Amniotic stem cell (primary cell): ENCODE measurements at regions not wholly inside any gene's neighbourhood (a gene's known extent, or its start where the extent isn't known, plus 50 kb on each side); places are given as distances from the start of the nearest gene placed in this dataset.

Source experiments
- DNase-seq: peaks from one replicate; lab custom pipeline; 2025; lab: John Stamatoyannopoulos, UW

GRCh38 chr5:18967637-18968036 lies 1020.4 kb downstream of the CDH18 start:
- DNase-seq = no peak

DNA sequence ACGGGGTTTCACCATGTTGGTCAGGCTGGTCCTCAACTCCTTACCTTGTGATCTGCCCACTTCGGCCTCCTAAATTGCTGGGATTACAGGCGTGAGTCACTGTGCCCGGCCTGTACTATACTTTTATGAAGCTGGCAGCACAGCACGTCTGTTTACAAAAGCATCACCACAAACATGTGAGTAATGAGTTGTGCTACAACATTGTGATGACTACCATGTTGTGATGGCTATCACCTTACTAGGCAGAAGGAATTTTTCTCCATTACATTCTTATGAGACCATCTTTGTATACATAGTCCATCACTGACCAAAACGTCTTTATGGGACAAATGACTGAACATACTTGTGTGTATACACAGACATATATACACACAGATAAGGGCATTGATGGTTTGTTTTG lies 1019.0 kb downstream of the CDH18 start:
- DNase-seq = no peak

GRCh38 chr5:18970000-18970399 lies 1018.0 kb downstream of the CDH18 start:
- DNase-seq = no peak

DNA sequence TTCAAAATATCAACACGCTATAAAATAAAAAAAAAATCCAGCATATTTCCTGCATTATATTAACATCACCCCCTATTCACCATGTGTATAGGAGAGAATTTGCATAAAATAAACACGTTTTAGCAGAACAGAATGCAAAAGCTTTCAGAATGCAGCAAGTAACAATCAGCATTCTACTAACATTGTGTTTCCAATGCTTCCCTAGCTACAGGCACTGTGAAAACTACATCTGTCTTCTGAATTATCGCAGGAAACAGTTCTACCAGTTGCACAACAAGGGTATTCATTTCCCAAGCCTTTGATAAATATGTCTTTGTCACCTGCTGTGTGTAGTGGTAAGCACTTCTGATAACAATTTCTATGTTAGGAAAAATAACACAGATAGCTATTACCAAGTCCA lies 1015.8 kb downstream of the CDH18 start:
- DNase-seq = no peak

DNA sequence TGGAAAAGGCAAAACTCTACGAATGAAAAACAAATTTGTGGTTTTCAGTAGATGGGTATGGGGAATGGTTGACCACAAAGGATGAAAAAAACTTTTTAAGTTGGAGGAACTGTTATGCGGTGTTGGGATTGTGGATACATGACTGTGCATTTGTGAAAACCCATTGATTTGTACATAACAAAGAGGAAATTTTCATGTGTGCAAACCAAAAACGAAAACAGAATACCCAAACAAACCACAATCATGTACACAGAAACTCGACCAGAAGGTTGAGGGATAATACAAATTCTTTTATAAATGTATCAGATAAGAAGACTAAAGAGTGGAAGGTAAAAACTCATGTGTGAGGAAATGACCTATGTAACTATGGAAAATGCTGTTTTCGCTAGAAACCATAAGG lies 1012.4 kb downstream of the CDH18 start:
- DNase-seq = no peak

- DNase-seq = no peak
These were observed 1010.1 kb downstream of the CDH18 start for GRCh38 chr5:18977880-18978279.

- DNase-seq = no peak
These were observed 1003.4 kb downstream of the CDH18 start for GRCh38 chr5:18984559-18985080.

DNA sequence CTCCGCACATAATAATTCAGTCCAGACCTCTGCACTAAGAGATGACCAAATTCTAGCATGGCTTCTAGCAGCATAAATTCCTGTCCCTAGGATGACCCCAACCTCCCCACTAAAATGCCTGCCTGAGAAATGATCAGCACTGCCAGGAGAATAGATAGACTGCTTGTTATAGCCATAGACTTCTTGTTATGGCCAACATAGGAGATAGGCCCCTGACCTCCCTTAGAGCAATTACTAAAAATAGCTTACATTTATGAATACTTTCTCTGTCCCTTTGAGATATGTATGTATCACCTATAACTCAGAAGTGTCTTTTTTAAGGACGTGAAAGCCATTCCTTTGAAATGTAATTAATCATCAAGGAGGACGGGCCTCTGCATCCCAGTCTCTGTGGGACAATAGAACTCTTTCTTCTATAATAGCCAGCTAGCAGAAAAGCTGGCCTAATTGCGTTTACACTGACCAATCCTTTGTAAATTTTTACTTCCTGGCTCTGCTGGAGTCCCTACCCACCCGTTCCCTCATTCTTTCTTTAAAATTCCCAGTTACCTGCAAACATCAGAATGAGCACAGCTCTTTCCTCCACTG lies 1002.7 kb downstream of the CDH18 start:
- DNase-seq = no peak

- no peak for DNase-seq
These were observed 1000.9 kb downstream of the CDH18 start for GRCh38 chr5:18987101-18987500.

- DNase-seq = no peak
These were observed 997.1 kb downstream of the CDH18 start for GRCh38 chr5:18990852-18991251.

DNA sequence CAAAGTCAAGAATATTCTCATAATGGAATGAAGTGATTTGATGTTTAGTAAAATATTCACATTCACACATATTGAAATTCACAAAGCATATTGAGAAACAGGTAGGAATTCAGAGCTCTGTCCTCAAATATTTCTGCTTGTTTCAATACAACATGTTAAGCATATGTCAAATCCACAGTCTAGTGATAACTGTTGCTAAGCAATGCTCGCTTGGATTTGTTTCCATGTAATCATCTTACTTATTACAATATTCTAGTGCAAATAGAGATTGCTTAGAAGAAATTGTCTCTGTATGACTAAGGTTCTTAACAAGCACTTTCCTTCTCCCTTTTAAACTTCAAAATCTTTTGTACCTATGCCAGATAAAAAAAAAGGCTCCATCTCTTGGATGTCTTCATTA lies 995.7 kb downstream of the CDH18 start:
- DNase-seq = no peak

GRCh38 chr5:18999478-18999877 lies 988.5 kb downstream of the CDH18 start:
- DNase-seq = no peak

GRCh38 chr5:19001054-19001453 lies 986.9 kb downstream of the CDH18 start:
- no peak for DNase-seq

DNA sequence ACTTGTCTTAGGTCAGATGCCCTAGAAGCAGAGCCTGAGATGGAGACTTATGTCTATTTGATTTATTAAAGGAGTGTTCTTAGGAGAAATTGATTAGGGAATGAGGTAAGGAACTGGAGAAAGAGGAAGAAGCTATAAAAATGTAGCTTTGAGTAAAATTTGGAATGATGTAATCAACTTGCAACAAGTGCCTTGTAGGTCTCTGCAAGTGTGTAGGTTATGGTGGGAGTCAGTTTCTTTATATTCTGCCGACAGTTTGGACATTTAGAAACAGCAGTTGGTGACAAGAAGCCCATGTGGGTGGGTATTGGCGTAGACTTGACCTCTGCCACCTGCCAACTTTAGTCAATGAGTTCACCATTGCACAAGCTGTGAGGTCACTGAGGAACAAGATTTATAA lies 986.5 kb downstream of the CDH18 start:
- DNase-seq = no peak

DNA sequence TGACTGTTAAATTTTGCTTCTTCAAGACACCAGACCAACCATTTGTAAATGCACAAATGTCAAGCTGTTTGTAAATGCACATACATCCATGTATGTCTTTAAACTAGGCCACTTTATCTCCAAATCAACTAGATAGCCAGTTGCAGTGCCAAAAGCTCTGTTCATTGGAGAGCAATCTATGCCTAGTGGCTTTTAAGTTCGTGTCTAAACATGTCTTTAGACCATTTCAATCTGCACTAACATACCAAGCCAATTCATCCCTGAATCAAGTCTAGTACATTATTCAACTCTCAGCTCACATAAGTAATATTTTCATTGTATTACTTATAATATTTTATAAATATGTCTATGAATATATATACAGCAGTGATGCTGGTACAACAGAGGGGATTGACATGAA lies 985.9 kb downstream of the CDH18 start:
- DNase-seq = no peak

GRCh38 chr5:19018822-19019221 lies 969.2 kb downstream of the CDH18 start:
- DNase-seq = no peak

DNA sequence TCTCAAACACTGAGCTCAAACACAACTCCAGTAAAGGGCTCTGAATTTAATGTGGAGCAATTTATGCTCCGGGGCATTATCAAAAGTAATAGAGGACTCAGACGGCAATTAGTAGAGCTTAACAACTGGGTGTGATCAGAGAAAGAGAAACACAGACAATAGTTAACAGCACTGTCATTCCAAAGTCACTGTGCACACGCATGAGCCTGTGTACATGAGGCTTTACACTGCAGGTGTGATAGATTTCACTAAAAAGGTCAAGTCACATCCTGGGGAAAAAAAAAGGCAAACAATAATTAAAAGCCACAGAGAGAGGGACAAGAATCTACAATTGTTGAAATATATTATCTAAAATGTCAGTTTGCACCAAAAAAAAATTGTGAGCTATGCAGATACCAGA lies 956.5 kb downstream of the CDH18 start:
- DNase-seq = no peak

DNA sequence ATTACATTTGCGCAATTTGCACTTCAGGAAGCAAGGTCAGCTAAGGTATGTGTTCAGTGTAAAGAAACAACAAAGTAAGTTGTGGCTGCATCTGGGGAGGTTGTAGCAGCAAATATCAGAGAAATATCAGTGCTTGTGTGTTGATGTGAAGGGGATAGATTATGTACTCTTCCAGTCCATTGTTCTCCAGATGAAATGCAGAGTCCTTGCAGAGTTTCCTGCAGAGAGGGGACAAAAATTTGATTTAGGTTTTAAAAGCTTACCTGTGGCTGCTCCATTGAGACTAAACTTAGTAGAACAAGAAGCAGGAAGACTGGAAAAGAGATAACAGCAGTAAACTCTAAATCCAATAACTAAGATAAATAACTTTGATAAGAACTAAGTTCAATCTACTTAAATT lies 952.2 kb downstream of the CDH18 start:
- DNase-seq = no peak

DNA sequence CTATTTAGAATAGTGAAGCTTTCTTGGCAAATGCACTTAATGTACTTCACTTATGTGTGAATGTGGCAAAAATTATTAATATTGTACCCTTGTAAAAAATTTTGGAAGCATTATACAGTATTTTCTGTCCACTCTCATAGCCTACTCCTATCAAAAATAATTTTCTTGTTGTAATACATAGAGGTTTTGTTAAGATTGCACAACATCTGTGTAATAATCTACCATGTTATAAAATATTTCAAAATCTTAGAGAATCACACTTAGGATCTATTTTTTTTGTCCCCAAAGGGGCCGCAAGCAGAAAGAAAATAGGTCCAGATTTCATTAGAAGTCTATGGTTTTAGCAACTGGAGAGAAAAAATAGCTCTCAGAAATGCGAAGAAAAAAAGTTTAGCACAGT lies 945.9 kb downstream of the CDH18 start:
- no peak for DNase-seq

DNA sequence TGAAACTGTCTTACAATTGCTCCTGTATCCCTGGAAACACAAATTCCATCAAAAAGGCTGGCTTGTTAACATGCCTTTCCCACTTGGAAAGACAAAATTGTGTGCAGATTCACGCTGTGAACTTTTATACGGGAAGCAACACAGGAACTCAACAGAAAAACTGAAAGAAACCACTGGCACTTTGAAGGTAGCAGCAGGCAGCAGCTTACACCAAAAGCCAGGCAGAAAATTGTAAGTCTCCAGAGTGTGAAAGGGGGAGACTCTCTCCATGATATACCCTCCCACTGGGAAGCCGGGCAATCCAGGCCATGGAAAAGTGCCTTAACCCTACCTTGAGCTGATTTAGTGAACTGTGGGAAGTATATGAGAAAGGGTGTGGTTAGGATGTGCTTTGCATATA lies 943.7 kb downstream of the CDH18 start:
- DNase-seq = no peak

DNA sequence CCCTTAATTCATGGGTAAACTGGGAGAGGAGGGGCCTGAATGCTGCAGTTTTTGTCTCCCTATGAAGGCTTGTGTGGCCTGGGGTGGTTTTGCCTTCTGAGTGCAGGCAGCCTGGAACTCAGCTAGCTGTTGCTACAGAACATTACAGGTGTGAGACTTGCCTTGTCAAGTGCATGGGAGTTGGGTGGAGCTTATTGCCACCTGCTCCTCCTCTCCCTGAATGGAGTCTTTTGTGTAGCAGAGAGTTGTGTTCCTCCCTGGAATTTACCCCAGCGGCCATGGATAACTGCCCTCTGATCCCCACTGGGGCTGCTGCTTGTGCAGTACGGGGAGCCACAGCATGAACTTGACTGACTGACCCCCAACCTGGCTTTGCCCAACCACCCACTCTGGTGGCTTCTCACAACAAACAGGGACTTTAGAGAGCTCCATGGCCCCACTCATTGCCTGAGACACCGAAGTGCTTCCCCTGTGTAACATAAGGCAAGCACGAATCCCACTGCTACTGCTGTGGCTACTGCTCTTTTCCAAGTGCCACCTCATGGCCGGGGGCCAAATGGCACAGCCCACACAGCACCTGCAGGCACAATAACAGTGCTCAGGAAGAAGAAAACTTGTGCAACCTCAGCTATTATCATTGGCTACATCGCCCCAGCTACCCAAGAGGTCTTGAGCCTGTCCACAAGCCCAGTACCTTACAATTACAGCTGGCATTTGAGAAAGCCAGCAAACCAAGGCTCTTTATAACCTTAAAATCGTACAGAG lies 942.9 kb downstream of the CDH18 start:
- no peak for DNase-seq

DNA sequence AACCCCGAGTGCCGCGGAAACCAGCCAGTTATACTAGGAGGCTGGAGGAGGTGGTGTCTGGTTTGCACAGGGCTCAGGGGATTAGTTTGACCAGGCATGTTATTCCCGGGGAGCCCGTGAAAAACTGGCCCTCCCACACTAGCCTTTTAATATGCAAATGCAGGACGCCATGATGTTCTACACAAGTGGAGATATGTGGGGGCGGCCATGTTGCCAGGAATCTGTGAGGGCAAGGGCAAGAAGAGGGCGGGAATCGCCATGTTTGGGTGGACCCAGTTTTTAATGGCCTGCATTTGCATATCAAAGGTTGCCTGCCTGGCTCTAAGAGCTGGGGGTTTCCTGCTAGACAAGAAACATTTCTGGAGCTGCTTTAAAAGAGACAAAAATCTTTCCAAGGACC lies 940.7 kb downstream of the CDH18 start:
- DNase-seq = no peak

GRCh38 chr5:19048726-19049125 lies 939.3 kb downstream of the CDH18 start:
- no peak for DNase-seq

GRCh38 chr5:19058216-19058615 lies 929.8 kb downstream of the CDH18 start:
- no peak for DNase-seq
